K562 (cell line): ENCODE measurements at regions not wholly inside any gene's neighbourhood (a gene's known extent, or its start where the extent isn't known, plus 50 kb on each side); places are given as distances from the start of the nearest gene placed in this dataset.

Experiments used
- ATAC-seq: fragments of 200-7000 bp; cut with Tn5 transposase; 3 replicates; pipeline ENCODE4 v1.9.1; 2020; ENCODE audit warnings: moderate library complexity
- BruUV-seq: library from RNA; stranded (reverse); fragments of 400-500 nt; replicated peaks from 2 replicates; lab custom pipeline; 2021; lab: Mats Ljungman, UMichigan
- CTCF ChIA-PET: fragments of 300-600 bp; formaldehyde crosslinking; extraction: SDS; loops from one replicate; lab custom pipeline; 2021; ENCODE audit warnings: low intra/inter-chr PET ratio; lab: Yijun Ruan, JAX
- POLR2A ChIA-PET: fragments of 300-600, 350-650 bp; sonication (Branson Sonifier 250); formaldehyde crosslinking; extraction: SDS; loops from one replicate; lab custom pipeline; 2021; ENCODE audit warnings: antibody characterized with exemption, inconsistent platforms; lab: Yijun Ruan, JAX
- DNase-seq, 4 experiments: peaks; one replicate each; pipeline versions ENCODE4 v3.0.0 to v3.0.0-alpha.2; 2011 to 2018; ENCODE audit warnings: low spot score in 3 of 4, mixed read lengths in 3 of 4; ENCODE audit errors: extremely low read depth in 1 of 4
- FAIRE-seq: peaks from 2 replicates; lab custom pipeline; 2011; peaks lifted over from hg19 to GRCh38; lab: Jason Lieb, UNC
- H2AFZ ChIP-seq: 2 replicates; pipeline ENCODE4 v1.6.0; 2011; ENCODE audit warnings: low read depth, low read length, control low read depth, inconsistent platforms
- H3K27ac ChIP-seq: fragments of 200-600 bp; 3 replicates; pipeline ENCODE4 v1.8.0; 2011; ENCODE audit warnings: low read depth, mild to moderate bottlenecking, control low read depth, inconsistent platforms, low read length, moderate library complexity, mixed read lengths; ENCODE audit errors: extremely low read depth
- H3K27me3 ChIP-seq, 2 experiments: fragments of 300-600 bp in 1 of 2; 2 replicates in 1 of 2; 3 replicates in 1 of 2; pipeline versions ENCODE4 v1.6.0 to v1.8.0; 2011; ENCODE audit warnings: inconsistent platforms in 2 of 2, low read length in 2 of 2, mild to moderate bottlenecking in 1 of 2, mixed read lengths in 1 of 2, moderate library complexity in 1 of 2; ENCODE audit not compliant: control insufficient read depth in 2 of 2, insufficient read depth in 2 of 2
- H3K36me3 ChIP-seq: fragments of 300-600 bp; 3 replicates; pipeline ENCODE4 v1.8.0; 2011; ENCODE audit warnings: mild to moderate bottlenecking, low read length, inconsistent platforms; ENCODE audit not compliant: control insufficient read depth, insufficient read depth
- H3K4me1 ChIP-seq, 2 experiments: fragments of 200-600 bp in 1 of 2; replicated peaks in 1 of 2; 2 replicates in 1 of 2; 3 replicates in 1 of 2; pipeline versions ENCODE4 v1.5.1 to v1.8.0; 2011; ENCODE audit warnings: inconsistent platforms in 2 of 2, low read length in 2 of 2, mild to moderate bottlenecking in 1 of 2, mixed read lengths in 1 of 2, moderate library complexity in 1 of 2; ENCODE audit not compliant: control insufficient read depth in 2 of 2, insufficient read depth in 2 of 2
- H3K4me2 ChIP-seq: 2 replicates; pipeline ENCODE4 v1.6.1; 2011; ENCODE audit warnings: low read length, control low read depth, inconsistent platforms, mixed read lengths; ENCODE audit not compliant: insufficient read depth
- H3K4me3 ChIP-seq: fragments of 200-600 bp; sonication (generic), shearing (Covaris generic); 2 replicates; pipeline ENCODE4 v1.5.1; 2016; ENCODE audit warnings: control low read depth, inconsistent platforms
- H3K79me2 ChIP-seq: fragments of 200-600 bp; 3 replicates; pipeline ENCODE4 v1.8.0; 2011; ENCODE audit warnings: low read length, inconsistent platforms; ENCODE audit not compliant: control insufficient read depth, insufficient read depth
- H3K9ac ChIP-seq, 2 experiments: 2 replicates each; pipeline versions ENCODE4 v1.6.0 to v1.6.1; 2011; ENCODE audit warnings: low read depth in 2 of 2, low read length in 2 of 2, control low read depth in 1 of 2, inconsistent platforms in 1 of 2, mild to moderate bottlenecking in 1 of 2, mixed read lengths in 1 of 2; ENCODE audit not compliant: insufficient read depth in 1 of 2
- H3K9me1 ChIP-seq: one replicate; pipeline ENCODE4 v1.6.0; 2011; ENCODE audit warnings: inconsistent platforms, mild to moderate bottlenecking, low read length, moderate library complexity; ENCODE audit not compliant: control insufficient read depth, insufficient read depth
- H3K9me3 ChIP-seq: replicated peaks from 2 replicates; pipeline ENCODE4 v1.5.1; 2011; ENCODE audit warnings: low read depth, low read length, inconsistent platforms; ENCODE audit not compliant: control insufficient read depth, insufficient read depth
- H4K20me1 ChIP-seq: replicated peaks from 2 replicates; pipeline ENCODE4 v1.6.1; 2011; ENCODE audit warnings: low read length, inconsistent platforms, mixed read lengths; ENCODE audit not compliant: control insufficient read depth, insufficient read depth
- KLF6 ChIP-seq: fragments of 250-450 bp; sonication (Bioruptor Pico); IDR thresholded peaks from 2 replicates; pipeline ENCODE4 v1.4.0; 2020; ENCODE audit warnings: mild to moderate bottlenecking, moderate library complexity, borderline replicate concordance
- MYNN ChIP-seq, 2 experiments: sonication (generic); formaldehyde crosslinking in 1 of 2; IDR thresholded peaks; 2 replicates each; pipeline versions ENCODE4 v1.5.0 to v1.6.1; 2016 to 2020; ENCODE audit warnings: antibody characterized with exemption in 1 of 2, missing genetic modification reagents in 1 of 2
- NFRKB ChIP-seq: fragments of 450-650 bp; IDR thresholded peaks from 2 replicates; pipeline ENCODE4 v1.6.1; 2016; ENCODE audit warnings: low read depth
- PHB2 ChIP-seq: fragments of 450-650 bp; IDR thresholded peaks from 2 replicates; pipeline ENCODE4 v1.6.1; 2017; ENCODE audit warnings: low read depth
- POU5F1 ChIP-seq: fragments of 150-350 bp; IDR thresholded peaks from 2 replicates; pipeline ENCODE4 v1.6.1; 2014; ENCODE audit warnings: borderline replicate concordance, low read length, low read depth, mild to moderate bottlenecking; ENCODE audit not compliant: partially characterized antibody
- PTRF ChIP-seq: fragments of 450-650 bp; IDR thresholded peaks from 2 replicates; pipeline ENCODE4 v1.6.1; 2016; ENCODE audit warnings: mild to moderate bottlenecking, missing genetic modification characterization, missing compliant biosample characterization
- RBM39 ChIP-seq: fragments of 200-400 bp; formaldehyde crosslinking; optimal IDR thresholded peaks from 2 replicates; pipeline ENCODE3; 2018; ENCODE audit warnings: low read depth, low read length
- SMARCE1 ChIP-seq: fragments of 450-650 bp; IDR thresholded peaks from 2 replicates; pipeline ENCODE4 v1.7.1; 2016; ENCODE audit warnings: mild to moderate bottlenecking
- XRCC4 ChIP-seq: IDR thresholded peaks from one replicate; pipeline ENCODE4 v1.6.1; 2011; ENCODE audit not compliant: insufficient read depth, insufficient read length; ENCODE audit errors: extremely low read depth
- WGBS: fragments of 100-300 bp; shearing (Covaris generic); methylation state at CpG from one replicate; pipeline ENCODE4 v1.1.6; 2016; ENCODE audit warnings: low coverage, mixed read lengths; ENCODE audit not compliant: insufficient coverage; ENCODE audit errors: missing lambda C conversion rate; 5-methylcytosine and 5-hydroxymethylcytosine counted together
- in situ Hi-C: fragments of 300-500 bp; cut with MboI; formaldehyde crosslinking; loops from 4 replicates; pipeline ENCODE4 v1.15.0; 2018; ENCODE audit warnings: inconsistent platforms, mixed read lengths
- intact Hi-C: fragments of 100-400 bp; cut with micrococcal nuclease; formaldehyde crosslinking; loops from 2 replicates; pipeline ENCODE4 v1.14.2; 2022
- TF ChIP-seq, protein P1 (sequence below): sonication (generic); formaldehyde crosslinking; IDR thresholded peaks from 2 replicates; pipeline ENCODE4 v1.8.0; 2022; ENCODE audit warnings: mild to moderate bottlenecking, missing genetic modification reagents, borderline replicate concordance
- TF ChIP-seq, protein P2 (sequence below): fragments of 450-650 bp; formaldehyde crosslinking; conservative IDR thresholded peaks from 2 replicates; pipeline ENCODE4 v1.4.0; 2022; ENCODE audit warnings: mild to moderate bottlenecking, missing genetic modification characterization
- TF ChIP-seq, protein P3 (sequence below): fragments of 450-650 bp; IDR thresholded peaks from 2 replicates; pipeline ENCODE4 v1.6.1; 2016

DNA sequence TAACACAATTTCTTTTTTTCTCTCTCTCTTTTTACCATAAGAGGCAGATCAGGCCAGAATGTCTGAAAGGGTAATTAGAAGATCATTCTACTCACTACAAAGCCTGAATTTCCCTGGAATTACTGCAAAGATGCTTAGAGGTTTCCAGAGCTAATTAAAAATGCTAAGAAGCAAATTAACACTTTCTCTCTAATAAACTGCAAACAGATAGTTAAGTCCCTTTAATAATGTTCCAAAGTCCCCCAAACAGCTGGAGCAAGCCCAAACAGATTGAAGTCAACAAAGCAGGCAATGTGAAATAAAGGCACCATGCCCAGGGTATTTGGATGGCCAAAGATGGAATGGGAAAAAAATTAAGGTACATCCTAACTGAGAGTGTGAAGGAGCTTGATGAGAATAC is 208.8 kb upstream of the LRFN5 start (continued):
- TF ChIP-seq, protein P1, sequence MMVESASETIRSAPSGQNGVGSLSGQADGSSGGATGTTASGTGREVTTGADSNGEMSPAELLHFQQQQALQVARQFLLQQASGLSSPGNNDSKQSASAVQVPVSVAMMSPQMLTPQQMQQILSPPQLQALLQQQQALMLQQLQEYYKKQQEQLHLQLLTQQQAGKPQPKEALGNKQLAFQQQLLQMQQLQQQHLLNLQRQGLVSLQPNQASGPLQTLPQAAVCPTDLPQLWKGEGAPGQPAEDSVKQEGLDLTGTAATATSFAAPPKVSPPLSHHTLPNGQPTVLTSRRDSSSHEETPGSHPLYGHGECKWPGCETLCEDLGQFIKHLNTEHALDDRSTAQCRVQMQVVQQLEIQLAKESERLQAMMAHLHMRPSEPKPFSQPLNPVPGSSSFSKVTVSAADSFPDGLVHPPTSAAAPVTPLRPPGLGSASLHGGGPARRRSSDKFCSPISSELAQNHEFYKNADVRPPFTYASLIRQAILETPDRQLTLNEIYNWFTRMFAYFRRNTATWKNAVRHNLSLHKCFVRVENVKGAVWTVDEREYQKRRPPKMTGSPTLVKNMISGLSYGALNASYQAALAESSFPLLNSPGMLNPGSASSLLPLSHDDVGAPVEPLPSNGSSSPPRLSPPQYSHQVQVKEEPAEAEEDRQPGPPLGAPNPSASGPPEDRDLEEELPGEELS (CRISPR knock-in tag), result no peak
- TF ChIP-seq, protein P2, sequence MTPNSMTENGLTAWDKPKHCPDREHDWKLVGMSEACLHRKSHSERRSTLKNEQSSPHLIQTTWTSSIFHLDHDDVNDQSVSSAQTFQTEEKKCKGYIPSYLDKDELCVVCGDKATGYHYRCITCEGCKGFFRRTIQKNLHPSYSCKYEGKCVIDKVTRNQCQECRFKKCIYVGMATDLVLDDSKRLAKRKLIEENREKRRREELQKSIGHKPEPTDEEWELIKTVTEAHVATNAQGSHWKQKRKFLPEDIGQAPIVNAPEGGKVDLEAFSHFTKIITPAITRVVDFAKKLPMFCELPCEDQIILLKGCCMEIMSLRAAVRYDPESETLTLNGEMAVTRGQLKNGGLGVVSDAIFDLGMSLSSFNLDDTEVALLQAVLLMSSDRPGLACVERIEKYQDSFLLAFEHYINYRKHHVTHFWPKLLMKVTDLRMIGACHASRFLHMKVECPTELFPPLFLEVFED (CRISPR knock-in tag), result no peak
- TF ChIP-seq PTRF (tag) (no peak), RBM39 (no peak), MYNN (IDR thresholded peaks at IDR 0.05) (no peak), MYNN (CRISPR knock-in tag; IDR thresholded peaks at IDR 0.05) (no peak)
- TF ChIP-seq, protein P3, sequence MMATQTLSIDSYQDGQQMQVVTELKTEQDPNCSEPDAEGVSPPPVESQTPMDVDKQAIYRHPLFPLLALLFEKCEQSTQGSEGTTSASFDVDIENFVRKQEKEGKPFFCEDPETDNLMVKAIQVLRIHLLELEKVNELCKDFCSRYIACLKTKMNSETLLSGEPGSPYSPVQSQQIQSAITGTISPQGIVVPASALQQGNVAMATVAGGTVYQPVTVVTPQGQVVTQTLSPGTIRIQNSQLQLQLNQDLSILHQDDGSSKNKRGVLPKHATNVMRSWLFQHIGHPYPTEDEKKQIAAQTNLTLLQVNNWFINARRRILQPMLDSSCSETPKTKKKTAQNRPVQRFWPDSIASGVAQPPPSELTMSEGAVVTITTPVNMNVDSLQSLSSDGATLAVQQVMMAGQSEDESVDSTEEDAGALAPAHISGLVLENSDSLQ, result no peak

DNA sequence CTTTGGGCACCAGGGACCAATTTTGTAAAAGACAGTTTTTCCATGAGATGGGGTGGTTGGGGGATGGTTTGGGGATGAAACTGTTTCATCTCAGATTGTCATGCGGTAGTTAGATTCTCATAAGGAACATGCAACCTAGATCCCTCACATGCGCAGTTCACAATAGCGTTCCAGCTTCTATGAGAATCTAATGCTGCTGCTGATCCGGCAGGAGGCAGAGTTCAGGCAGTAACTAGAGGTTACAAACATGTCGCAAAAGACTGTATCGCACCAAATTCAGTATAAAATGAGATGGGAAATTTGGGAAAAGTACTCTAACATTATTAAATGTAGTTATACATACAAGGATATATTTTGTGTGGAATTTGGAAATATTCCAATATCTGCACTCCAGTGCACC is 213.2 kb upstream of the LRFN5 start:
- ChIA-PET POLR2A (no interaction called here), CTCF (no interaction called here)
- H3K9me3 ChIP-seq, result no peaks in the 10 kb centered on the region
- no peak for TF ChIP-seq KLF6
- TF ChIP-seq PHB2, result no peak
- no peak for TF ChIP-seq POU5F1
- no peak for TF ChIP-seq SMARCE1
- no peak for TF ChIP-seq XRCC4
- no peak for TF ChIP-seq NFRKB
- no peak overlapping the region for H3K4me3 ChIP-seq
- WGBS, result 0% methylated on average over 6 of the region's 6 CpGs
- in situ Hi-C loops, result no loop called here
- H3K36me3 ChIP-seq, result no peaks in the 10 kb centered on the region
- no peaks in the 10 kb centered on the region for H3K27me3 ChIP-seq
- H4K20me1 ChIP-seq, result no peaks in the 10 kb centered on the region
- FAIRE-seq (no peak), DNase-seq (no peak), ATAC-seq (no peak)
- no peak overlapping the region for H3K27ac ChIP-seq
- no peaks in the 10 kb centered on the region for H3K4me1 ChIP-seq
- H3K9ac ChIP-seq, result no peak overlapping the region
- BruUV-seq, result no TSS peak
- no peak overlapping the region for H3K4me2 ChIP-seq
- no peaks in the 10 kb centered on the region for H3K79me2 ChIP-seq
- intact Hi-C loops, result no loop called here
- no peaks in the 10 kb centered on the region for H3K9me1 ChIP-seq
- H2AFZ ChIP-seq, result no peak overlapping the region
